Non-pigmented ciliary epithelial cell (primary cell): ENCODE measurements at regions not wholly inside any gene's neighbourhood (a gene's known extent, or its start where the extent isn't known, plus 50 kb on each side); places are given as distances from the start of the nearest gene placed in this dataset.
"Not testable (repeated sequence)": the region's sequence is repeated elsewhere in the genome, so short reads cannot be mapped to it uniquely, and the experiment has no call there.

Source experiments
- DNase-seq: peaks from one replicate; pipeline ENCODE4 v3.0.0-alpha.2; 2010; ENCODE audit warnings: low read depth

- DNase-seq, result no peak
These were observed 615.7 kb upstream of the CITED2 start for GRCh38 chr6:139990026-139990686.

GRCh38 chr6:139988685-139989084, 614.2 kb upstream of the CITED2 start:
- DNase-seq, result no peak

DNA sequence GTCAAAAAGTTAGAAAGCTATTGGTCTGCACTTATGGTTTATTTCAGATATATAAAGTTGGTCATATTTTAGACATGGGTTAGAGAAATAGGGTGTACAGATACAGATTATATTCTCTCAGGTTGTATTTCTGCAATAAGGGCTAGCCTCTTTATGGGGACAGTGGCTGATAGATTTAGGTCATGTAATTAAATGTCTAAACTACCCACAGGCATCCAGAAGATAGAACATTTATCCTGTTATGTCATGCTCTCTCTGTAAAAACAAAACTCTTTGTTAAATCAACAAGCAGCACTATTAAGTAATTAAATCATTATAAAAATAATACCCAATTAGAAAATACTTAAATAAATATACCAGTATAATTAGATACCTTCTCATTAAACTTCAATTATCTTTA, 612.6 kb upstream of the CITED2 start:
- DNase-seq, result no peak

DNA sequence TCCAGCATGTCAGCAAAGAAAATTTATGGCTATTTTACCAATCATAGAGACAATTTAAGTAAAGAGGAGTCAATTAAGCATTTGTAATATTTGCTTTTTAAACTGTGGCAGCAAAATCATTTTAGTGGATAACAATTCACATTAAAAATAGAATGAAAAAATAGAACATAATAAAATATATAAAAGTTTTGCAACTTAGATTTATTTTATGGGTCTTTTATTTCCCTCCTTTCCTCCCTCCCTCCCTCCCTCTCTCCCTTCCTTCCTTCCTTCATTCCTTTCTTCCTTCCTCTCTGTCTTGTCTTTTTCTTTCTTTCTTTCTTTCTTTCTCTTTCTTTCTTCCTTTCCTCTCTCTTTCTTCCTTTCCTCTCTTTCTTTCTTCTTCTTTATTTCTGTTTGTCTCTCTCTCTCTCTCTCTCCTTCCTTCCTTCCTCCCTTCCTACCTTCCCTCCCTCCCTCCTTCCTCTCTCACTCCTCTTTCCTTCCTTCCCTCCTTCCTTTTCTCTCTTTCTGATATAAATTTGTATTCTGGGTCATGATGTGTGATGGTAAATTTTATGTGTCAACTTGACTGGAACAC, 610.9 kb upstream of the CITED2 start:
- DNase-seq, result no peak

DNA sequence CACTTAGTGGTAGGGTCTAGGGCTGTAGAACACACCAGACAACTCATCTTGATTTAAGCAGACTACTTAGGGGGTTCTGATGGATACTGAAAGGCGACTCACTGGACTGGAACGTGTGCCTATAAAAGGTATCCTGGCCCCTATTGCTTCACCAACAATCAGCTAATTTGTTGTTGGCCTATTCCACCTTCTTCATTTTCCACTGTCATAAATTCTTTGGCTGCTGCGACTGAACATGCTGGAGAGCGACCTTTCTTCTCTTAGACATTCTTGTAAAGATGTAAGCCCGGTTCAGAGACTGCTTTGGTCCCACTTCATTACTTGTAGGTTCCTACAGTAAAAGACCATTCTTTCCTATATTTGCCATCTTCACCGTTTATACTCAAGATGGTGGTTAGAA, 609.9 kb upstream of the CITED2 start:
- DNase-seq, result no peak

- DNase-seq, result no peak
These were observed 609.3 kb upstream of the CITED2 start for GRCh38 chr6:139983555-139984276.

- no peak for DNase-seq
These were observed 608.3 kb upstream of the CITED2 start for GRCh38 chr6:139982652-139983295.

DNA sequence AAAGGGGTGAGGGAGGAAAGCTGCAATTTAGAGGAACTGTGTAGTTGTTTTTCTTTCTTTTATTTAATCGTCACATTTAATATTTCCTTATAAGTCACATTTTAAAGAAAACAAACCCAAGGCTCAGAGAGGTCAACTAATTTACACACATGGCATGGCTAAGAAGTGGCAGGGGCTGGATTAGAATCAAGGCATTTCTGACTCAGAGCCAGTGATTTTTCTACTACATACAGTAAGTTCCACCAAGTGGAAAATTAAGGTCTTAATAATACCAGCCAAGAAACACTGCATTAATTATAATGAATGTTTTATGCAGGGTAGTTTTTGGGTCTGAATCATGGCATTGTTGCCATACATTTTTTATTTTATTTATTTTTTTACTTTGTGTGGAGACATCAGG, 607.7 kb upstream of the CITED2 start:
- no peak for DNase-seq

- no peak for DNase-seq
These were observed 607.3 kb upstream of the CITED2 start for GRCh38 chr6:139981768-139982181.

DNA sequence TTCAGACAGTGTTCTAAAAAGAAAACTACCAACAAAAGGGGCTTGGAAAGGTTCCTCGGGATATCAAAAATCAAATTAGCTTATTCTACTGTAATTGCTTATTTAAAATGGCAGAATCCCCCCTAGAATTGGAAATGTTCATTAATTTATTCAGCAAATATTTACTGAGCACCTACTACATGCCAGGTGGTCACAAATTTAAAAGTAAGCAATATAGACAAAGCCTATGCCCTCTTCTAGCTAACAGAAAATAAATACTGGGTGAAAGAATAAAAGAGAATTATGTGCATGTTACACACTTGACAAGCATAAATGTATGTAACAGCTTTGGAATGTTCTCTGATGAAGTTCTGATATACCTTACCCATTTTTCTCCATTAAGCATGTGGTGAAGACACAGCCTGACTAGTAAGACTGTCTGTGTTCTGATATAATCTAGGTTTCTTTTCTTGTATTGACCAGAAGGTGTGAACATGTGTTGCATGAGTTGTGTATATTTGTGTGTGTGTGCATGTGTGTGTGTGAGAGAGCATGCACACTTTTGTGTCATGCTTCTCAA, 606.7 kb upstream of the CITED2 start:
- no peak for DNase-seq

DNA sequence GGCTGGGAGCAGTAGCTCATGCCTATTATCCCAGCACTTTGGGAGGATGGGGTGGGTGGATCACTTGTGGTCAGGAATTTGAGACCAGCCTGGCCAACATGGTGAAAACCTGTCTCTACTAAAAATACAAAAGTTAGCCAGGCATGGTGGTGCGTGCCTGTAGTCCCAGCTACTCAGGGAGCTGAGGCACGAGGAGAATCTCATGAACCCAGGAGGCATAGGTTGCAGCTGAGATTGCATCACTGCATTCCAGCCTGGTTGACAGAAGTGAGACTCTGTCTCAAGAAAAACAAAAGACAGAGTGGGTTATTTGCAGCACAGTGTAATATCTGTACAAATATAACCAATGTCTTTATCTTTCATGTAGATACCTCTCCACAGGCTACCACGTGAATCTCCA, 606.2 kb upstream of the CITED2 start:
- not testable (repeated sequence) for DNase-seq

- no peak for DNase-seq
These were observed 604.7 kb upstream of the CITED2 start for GRCh38 chr6:139979021-139979725.

GRCh38 chr6:139977887-139978332, 603.5 kb upstream of the CITED2 start:
- no peak for DNase-seq

DNA sequence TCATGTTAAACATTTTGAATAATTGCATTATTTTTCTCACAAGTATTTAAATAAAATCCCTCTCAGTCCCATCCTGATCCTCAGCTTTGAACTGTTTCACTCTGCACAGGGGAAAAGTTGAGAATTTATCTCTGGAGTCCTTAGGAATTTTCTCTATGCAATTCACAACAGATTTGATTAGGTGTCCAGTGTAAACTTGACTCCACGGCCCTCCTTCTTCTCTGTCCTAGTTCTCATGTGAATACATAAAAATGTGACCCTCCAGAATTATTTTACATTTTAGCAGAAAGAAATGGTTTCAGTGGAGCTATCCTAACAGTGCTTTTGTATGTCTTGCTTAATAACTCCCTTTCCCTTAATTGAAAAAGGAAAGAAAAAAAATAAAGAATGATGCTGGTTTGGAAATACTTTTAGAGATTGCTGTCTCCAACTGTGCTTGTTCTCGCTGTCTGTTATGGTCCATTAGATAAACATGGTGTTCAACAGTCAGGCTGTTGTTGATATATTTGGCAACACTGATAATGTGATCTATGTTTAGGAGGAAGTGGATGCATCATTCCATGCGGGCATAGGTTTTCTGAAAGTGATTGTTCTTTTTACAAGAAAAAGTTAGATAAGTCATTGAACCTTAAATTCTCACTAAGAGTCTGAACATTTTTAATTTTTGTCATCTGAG, 599.4 kb upstream of the CITED2 start:
- DNase-seq, result peak; percentile 86

DNA sequence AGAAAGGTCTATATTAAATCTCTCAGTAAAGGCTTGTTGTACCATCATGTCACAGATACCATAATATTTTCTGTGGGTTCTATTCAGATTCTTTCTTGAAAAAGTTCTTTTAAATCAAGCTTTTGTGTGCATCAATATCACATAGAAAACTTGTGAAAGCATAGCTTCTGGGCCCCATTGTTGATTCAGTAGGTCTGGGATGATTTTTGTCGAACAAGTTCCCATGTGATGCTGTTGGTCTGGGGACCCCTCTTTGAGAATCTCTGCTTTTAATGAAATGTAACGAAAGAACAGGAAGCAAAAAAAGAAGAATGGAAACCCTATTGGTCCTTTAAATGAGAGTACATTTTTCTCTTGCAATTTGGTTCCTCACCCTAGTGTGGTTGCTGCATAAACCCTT, 597.7 kb upstream of the CITED2 start:
- DNase-seq, result no peak

GRCh38 chr6:139970591-139970991, 596.1 kb upstream of the CITED2 start:
- DNase-seq, result no peak

- no peak for DNase-seq
These were observed 593.0 kb upstream of the CITED2 start for GRCh38 chr6:139967497-139967896.

DNA sequence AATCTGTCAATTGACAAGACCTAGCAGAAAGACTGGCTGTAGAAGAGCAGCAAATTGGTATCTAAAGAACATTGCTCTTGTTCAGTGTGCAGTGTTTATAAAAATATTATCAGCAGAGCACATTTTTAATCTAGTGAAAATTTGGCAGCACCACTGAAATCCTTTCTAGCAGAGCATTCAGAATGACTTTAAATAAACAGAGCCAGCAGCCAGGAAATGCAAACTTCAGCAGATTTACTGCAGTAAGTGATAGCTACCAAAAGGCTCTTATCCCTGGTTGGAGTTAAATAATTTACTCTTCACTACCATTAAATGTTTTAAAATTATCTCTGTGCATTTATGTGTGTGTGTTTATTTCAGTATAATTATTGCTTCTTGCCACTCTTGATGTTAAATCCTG, 590.9 kb upstream of the CITED2 start:
- DNase-seq, result no peak

DNA sequence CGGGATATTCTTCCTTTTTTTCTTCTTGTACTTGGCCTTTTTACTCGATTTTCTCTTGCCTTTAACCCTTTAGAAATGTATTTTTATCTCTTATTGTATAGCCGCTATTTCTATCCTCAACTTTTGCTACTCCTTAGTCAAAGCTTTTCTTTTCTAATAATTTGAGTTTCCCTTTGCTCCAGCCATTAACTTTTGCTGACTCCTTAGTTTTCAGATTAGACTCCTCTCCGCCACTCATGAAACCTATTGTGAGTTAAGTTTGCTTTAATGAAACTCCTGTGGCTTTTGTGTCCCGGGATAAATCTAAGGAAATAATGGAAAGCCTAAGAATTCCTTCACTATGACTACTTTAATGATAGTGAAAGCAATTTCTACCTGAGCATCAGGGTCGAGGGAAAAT, 590.3 kb upstream of the CITED2 start:
- DNase-seq, result no peak

DNA sequence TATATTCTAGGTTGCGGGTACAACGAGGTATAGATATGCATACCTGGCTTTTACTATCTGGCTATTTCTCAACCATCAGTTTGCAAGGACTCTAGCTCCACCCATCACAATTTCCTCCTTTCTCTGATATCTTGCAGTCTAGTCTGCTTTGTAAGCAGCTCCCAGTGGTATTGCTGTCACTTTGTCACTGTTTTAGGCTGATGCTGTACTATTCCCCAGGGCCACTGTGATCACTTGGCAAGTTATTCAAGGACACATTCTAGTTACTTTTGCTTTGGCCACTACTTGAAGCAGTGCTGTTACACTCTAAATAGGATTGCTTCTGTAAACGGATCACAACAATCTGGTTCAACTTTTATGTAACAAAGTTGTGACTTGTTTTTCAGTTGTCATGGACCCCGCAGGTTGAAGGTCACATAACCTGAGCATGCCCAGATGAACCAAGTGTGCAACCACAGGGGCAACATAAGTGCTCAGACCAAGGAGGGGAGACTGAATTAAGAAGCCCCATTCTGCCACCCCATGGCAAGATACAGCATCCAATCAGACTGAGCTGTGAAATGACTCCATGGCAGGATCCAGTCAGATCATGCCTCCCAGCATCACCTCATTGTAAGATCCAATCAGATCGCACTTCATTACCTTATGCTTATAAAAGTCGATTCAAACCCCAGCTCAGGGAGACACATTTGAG, 588.4 kb upstream of the CITED2 start:
- no peak for DNase-seq

DNA sequence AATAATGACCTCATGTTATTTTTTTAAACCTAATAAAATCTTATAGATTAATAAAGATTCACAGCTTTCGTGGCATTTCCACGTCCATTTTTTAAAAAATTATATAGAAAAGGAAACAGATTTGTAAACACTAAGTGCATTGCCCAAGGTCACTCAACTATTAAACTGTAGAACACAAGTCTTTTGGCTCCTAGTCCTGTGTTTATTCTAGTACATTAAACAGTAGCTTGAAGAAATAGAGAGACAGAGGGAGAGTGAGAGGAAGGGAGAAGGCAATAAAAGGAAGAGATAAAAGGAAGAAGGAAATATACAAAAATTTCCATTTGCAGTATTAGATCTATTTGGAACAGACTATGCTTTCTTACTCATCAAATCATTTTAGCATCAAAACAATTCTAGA, 586.7 kb upstream of the CITED2 start:
- no peak for DNase-seq
